ENCODE measurements at regions not wholly inside any gene's neighbourhood (a gene's known extent, or its start where the extent isn't known, plus 50 kb on each side); places are given as distances from the start of the nearest gene placed in this dataset.

GRCh38 chr5:155211764-155212163, 198.2 kb downstream of the KIF4B start:
- Histone ChIP-seq H3K4me3 (ENCODE audit: low read length) (no peak overlapping the region), H3K27me3 (ENCODE audit: insufficient read depth, low read length) (no peaks in the 10 kb centered on the region), H3K9ac (ENCODE audit: low read depth, low read length) (no peak overlapping the region), H3K9me3 (ENCODE audit: insufficient read depth, low read depth, low read length) (no peaks in the 10 kb centered on the region), H3K27ac (ENCODE audit: low read length) (no peak overlapping the region), H3K36me3 (ENCODE audit: insufficient read depth, low read depth, low read length) (no peaks in the 10 kb centered on the region), H3K4me1 (ENCODE audit: insufficient read depth, low read length) (peaks cover 3% of the 10 kb centered on the region; the same call in 1 of the 2 replicates)

- Histone ChIP-seq H3K4me1 (ENCODE audit: insufficient read depth, low read length) (no peaks in the 10 kb centered on the region), H3K9ac (ENCODE audit: low read depth, low read length) (no peak overlapping the region), H3K27ac (ENCODE audit: low read length) (no peak overlapping the region), H3K4me3 (ENCODE audit: low read length) (no peak overlapping the region), H3K27me3 (ENCODE audit: insufficient read depth, low read length) (no peaks in the 10 kb centered on the region), H3K36me3 (ENCODE audit: insufficient read depth, low read depth, low read length) (no peaks in the 10 kb centered on the region), H3K9me3 (ENCODE audit: insufficient read depth, low read depth, low read length) (no peaks in the 10 kb centered on the region)
These were observed 208.8 kb downstream of the KIF4B start for GRCh38 chr5:155222393-155222792.

GRCh38 chr5:155229135-155229534, 215.6 kb downstream of the KIF4B start:
- H3K27me3 ChIP-seq (ENCODE audit: insufficient read depth, low read length) = no peaks in the 10 kb centered on the region
- no peak overlapping the region for H3K27ac ChIP-seq (ENCODE audit: low read length)
- H3K4me3 ChIP-seq (ENCODE audit: low read length) = no peak overlapping the region
- H3K9me3 ChIP-seq (ENCODE audit: insufficient read depth, low read depth, low read length) = no peaks in the 10 kb centered on the region
- H3K4me1 ChIP-seq (ENCODE audit: insufficient read depth, low read length) = no peaks in the 10 kb centered on the region
- H3K9ac ChIP-seq (ENCODE audit: low read depth, low read length) = no peak overlapping the region
- H3K36me3 ChIP-seq (ENCODE audit: insufficient read depth, low read depth, low read length) = no peaks in the 10 kb centered on the region

GRCh38 chr5:155239803-155240202, 226.2 kb downstream of the KIF4B start:
- Histone ChIP-seq H3K4me3 (ENCODE audit: low read length) (no peak overlapping the region), H3K27me3 (ENCODE audit: insufficient read depth, low read length) (no peaks in the 10 kb centered on the region), H3K4me1 (ENCODE audit: insufficient read depth, low read length) (no peaks in the 10 kb centered on the region), H3K36me3 (ENCODE audit: insufficient read depth, low read depth, low read length) (no peaks in the 10 kb centered on the region), H3K27ac (ENCODE audit: low read length) (no peak overlapping the region), H3K9me3 (ENCODE audit: insufficient read depth, low read depth, low read length) (no peaks in the 10 kb centered on the region; the same call in 1 of the 2 replicates), H3K9ac (ENCODE audit: low read depth, low read length) (no peak overlapping the region)

- H3K9ac ChIP-seq (ENCODE audit: low read depth, low read length) = no peak overlapping the region
- H3K4me3 ChIP-seq (ENCODE audit: low read length) = no peak overlapping the region
- H3K36me3 ChIP-seq (ENCODE audit: insufficient read depth, low read depth, low read length) = no peaks in the 10 kb centered on the region
- H3K27ac ChIP-seq (ENCODE audit: low read length) = no peak overlapping the region
- H3K9me3 ChIP-seq (ENCODE audit: insufficient read depth, low read depth, low read length) = no peaks in the 10 kb centered on the region
- H3K27me3 ChIP-seq (ENCODE audit: insufficient read depth, low read length) = no peaks in the 10 kb centered on the region
- H3K4me1 ChIP-seq (ENCODE audit: insufficient read depth, low read length) = no peaks in the 10 kb centered on the region
These were observed 237.0 kb downstream of the KIF4B start for GRCh38 chr5:155250596-155250995.

- H3K9ac ChIP-seq (ENCODE audit: low read depth, low read length) = no peak overlapping the region
These were observed 238.5 kb downstream of the KIF4B start for GRCh38 chr5:155252025-155252424.

GRCh38 chr5:155252717-155253116, 239.2 kb downstream of the KIF4B start:
- Histone ChIP-seq H3K4me3 (ENCODE audit: low read length) (no peak overlapping the region), H3K27me3 (ENCODE audit: insufficient read depth, low read length) (no peaks in the 10 kb centered on the region), H3K36me3 (ENCODE audit: insufficient read depth, low read depth, low read length) (no peaks in the 10 kb centered on the region), H3K9me3 (ENCODE audit: insufficient read depth, low read depth, low read length) (no peaks in the 10 kb centered on the region), H3K9ac (ENCODE audit: low read depth, low read length) (no peak overlapping the region), H3K27ac (ENCODE audit: low read length) (no peak overlapping the region), H3K4me1 (ENCODE audit: insufficient read depth, low read length) (no peaks in the 10 kb centered on the region)

More at GRCh38 chr5:155252025-155252424, 238.5 kb downstream of the KIF4B start:
- Histone ChIP-seq H3K27me3 (ENCODE audit: insufficient read depth, low read length) (no peaks in the 10 kb centered on the region), H3K36me3 (ENCODE audit: insufficient read depth, low read depth, low read length) (no peaks in the 10 kb centered on the region), H3K27ac (ENCODE audit: low read length) (no peak overlapping the region), H3K4me1 (ENCODE audit: insufficient read depth, low read length) (no peaks in the 10 kb centered on the region), H3K4me3 (ENCODE audit: low read length) (no peak overlapping the region), H3K9me3 (ENCODE audit: insufficient read depth, low read depth, low read length) (no peaks in the 10 kb centered on the region)

- Histone ChIP-seq H3K4me1 (ENCODE audit: insufficient read depth, low read length) (no peaks in the 10 kb centered on the region), H3K27me3 (ENCODE audit: insufficient read depth, low read length) (no peaks in the 10 kb centered on the region), H3K9me3 (ENCODE audit: insufficient read depth, low read depth, low read length) (no peaks in the 10 kb centered on the region), H3K27ac (ENCODE audit: low read length) (no peak overlapping the region), H3K9ac (ENCODE audit: low read depth, low read length) (no peak overlapping the region), H3K4me3 (ENCODE audit: low read length) (no peak overlapping the region), H3K36me3 (ENCODE audit: insufficient read depth, low read depth, low read length) (no peaks in the 10 kb centered on the region)
These were observed 240.8 kb downstream of the KIF4B start for GRCh38 chr5:155254399-155254798.

- Histone ChIP-seq H3K9ac (ENCODE audit: low read depth, low read length) (no peak overlapping the region), H3K4me3 (ENCODE audit: low read length) (no peak overlapping the region), H3K27me3 (ENCODE audit: insufficient read depth, low read length) (no peaks in the 10 kb centered on the region), H3K4me1 (ENCODE audit: insufficient read depth, low read length) (peaks cover 2% of the 10 kb centered on the region; the same call in 1 of the 2 replicates), H3K36me3 (ENCODE audit: insufficient read depth, low read depth, low read length) (no peaks in the 10 kb centered on the region), H3K9me3 (ENCODE audit: insufficient read depth, low read depth, low read length) (no peaks in the 10 kb centered on the region), H3K27ac (ENCODE audit: low read length) (no peak overlapping the region)
These were observed 244.6 kb downstream of the KIF4B start for GRCh38 chr5:155258161-155258560.

GRCh38 chr5:155259648-155260047, 246.1 kb downstream of the KIF4B start:
- no peaks in the 10 kb centered on the region for H3K27me3 ChIP-seq (ENCODE audit: insufficient read depth, low read length)
- H3K9me3 ChIP-seq (ENCODE audit: insufficient read depth, low read depth, low read length) = no peaks in the 10 kb centered on the region
- H3K36me3 ChIP-seq (ENCODE audit: insufficient read depth, low read depth, low read length) = no peaks in the 10 kb centered on the region
- H3K4me1 ChIP-seq (ENCODE audit: insufficient read depth, low read length) = peaks cover 2% of the 10 kb centered on the region; the same call in 1 of the 2 replicates
- no peak overlapping the region for H3K9ac ChIP-seq (ENCODE audit: low read depth, low read length)
- H3K4me3 ChIP-seq (ENCODE audit: low read length) = no peak overlapping the region
- H3K27ac ChIP-seq (ENCODE audit: low read length) = no peak overlapping the region

- no peak overlapping the region for H3K27ac ChIP-seq (ENCODE audit: low read length)
- no peak overlapping the region for H3K9ac ChIP-seq (ENCODE audit: low read depth, low read length)
- H3K27me3 ChIP-seq (ENCODE audit: insufficient read depth, low read length) = no peaks in the 10 kb centered on the region
- H3K36me3 ChIP-seq (ENCODE audit: insufficient read depth, low read depth, low read length) = no peaks in the 10 kb centered on the region
- peaks cover 2% of the 10 kb centered on the region; the same call in 1 of the 2 replicates for H3K4me1 ChIP-seq (ENCODE audit: insufficient read depth, low read length)
- H3K9me3 ChIP-seq (ENCODE audit: insufficient read depth, low read depth, low read length) = no peaks in the 10 kb centered on the region
- no peak overlapping the region for H3K4me3 ChIP-seq (ENCODE audit: low read length)
These were observed 247.2 kb downstream of the KIF4B start for GRCh38 chr5:155260798-155261197.

- Histone ChIP-seq H3K4me3 (ENCODE audit: low read length) (no peak overlapping the region), H3K4me1 (ENCODE audit: insufficient read depth, low read length) (peaks cover 2% of the 10 kb centered on the region; the same call in 1 of the 2 replicates), H3K9ac (ENCODE audit: low read depth, low read length) (no peak overlapping the region), H3K27ac (ENCODE audit: low read length) (no peak overlapping the region), H3K36me3 (ENCODE audit: insufficient read depth, low read depth, low read length) (no peaks in the 10 kb centered on the region), H3K9me3 (ENCODE audit: insufficient read depth, low read depth, low read length) (no peaks in the 10 kb centered on the region), H3K27me3 (ENCODE audit: insufficient read depth, low read length) (no peaks in the 10 kb centered on the region)
These were observed 249.8 kb downstream of the KIF4B start for GRCh38 chr5:155263381-155263780.
